COLO829 (cell line): ENCODE measurements at regions not wholly inside any gene's neighbourhood (a gene's known extent, or its start where the extent isn't known, plus 50 kb on each side); places are given as distances from the start of the nearest gene placed in this dataset.

Experiments used
- DNase-seq: peaks from one replicate; pipeline ENCODE4 v3.0.0; 2012; ENCODE audit warnings: low spot score

GRCh38 chrX:8869812-8870211, 68.6 kb upstream of the FAM9A start:
- DNase-seq = no peak

GRCh38 chrX:8868906-8869305, 67.7 kb upstream of the FAM9A start:
- peak; percentile 19 for DNase-seq

GRCh38 chrX:8868070-8868773, 67.0 kb upstream of the FAM9A start:
- DNase-seq = no peak

- no peak for DNase-seq
These were observed 66.2 kb upstream of the FAM9A start for GRCh38 chrX:8867406-8867805.

GRCh38 chrX:8864161-8864560, 63.0 kb upstream of the FAM9A start:
- DNase-seq = no peak

- no peak for DNase-seq
These were observed 60.7 kb upstream of the FAM9A start for GRCh38 chrX:8861908-8862307.

- DNase-seq = peak; percentile 33
These were observed 50.2 kb upstream of the FAM9A start for GRCh38 chrX:8851231-8851886.
